ENCODE measurements at regions not wholly inside any gene's neighbourhood (a gene's known extent, or its start where the extent isn't known, plus 50 kb on each side); places are given as distances from the start of the nearest gene placed in this dataset.
A peak's percentile ranks its signal among the peaks of the same experiment; 100 is the strongest.

- no peak for DNase-seq (ENCODE audit: low read depth, low spot score)
- no peak for TF ChIP-seq CTCF (IDR thresholded peaks at IDR 0.05; ENCODE audit: insufficient read depth, low read length, missing control alignments)
- no peak overlapping the region for H3K4me3 ChIP-seq (ENCODE audit: low read depth, low read length)
- POLR2A ChIA-PET, result no interaction called here
- CTCF ChIA-PET, result interaction anchor here (0.6 kb wide), 1 partner anchor 822 kb away, joined by 3 read pairs; no protein-coding TSS in a partner anchor
Measured at GRCh38 chr6:21912151-21912832, 318.7 kb downstream of the SOX4 start.

GRCh38 chr6:21914121-21914973 is 320.8 kb downstream of the SOX4 start:
- ChIA-PET POLR2A (interaction anchor here (1.1 kb wide), 1 partner anchor 326 kb away, joined by 3 read pairs; no protein-coding TSS in a partner anchor), CTCF (interaction anchor here (0.9 kb wide), 1 partner anchor 204 kb away, joined by 3 read pairs; no protein-coding TSS in a partner anchor)

GRCh38 chr6:21915707-21916260 is 322.2 kb downstream of the SOX4 start:
- ChIA-PET CTCF (interaction anchor here (0.6 to 0.9 kb wide), 2 partner anchors 10 to 203 kb away, joined by 3 read pairs; no protein-coding TSS in a partner anchor), POLR2A (interaction anchor here (1.1 to 1.2 kb wide), 2 partner anchors 30 to 328 kb away, joined by 3 to 5 read pairs; no protein-coding TSS in a partner anchor)
- TF ChIP-seq CTCF (IDR thresholded peaks at IDR 0.05; ENCODE audit: insufficient read depth, low read length, missing control alignments), result no peak
- H3K4me3 ChIP-seq (ENCODE audit: low read depth, low read length), result peak overlapping the region; percentile 45
- peak; percentile 37 for DNase-seq (ENCODE audit: low read depth, low spot score)

More at GRCh38 chr6:21914121-21914973, 320.8 kb downstream of the SOX4 start:
- H3K4me3 ChIP-seq (ENCODE audit: low read depth, low read length), result no peak overlapping the region
- DNase-seq (ENCODE audit: low read depth, low spot score), result no peak
- TF ChIP-seq CTCF (IDR thresholded peaks at IDR 0.05; ENCODE audit: insufficient read depth, low read length, missing control alignments), result no peak

GRCh38 chr6:21918041-21918440 is 324.5 kb downstream of the SOX4 start:
- ChIA-PET CTCF (interaction anchor here (0.8 kb wide), 1 partner anchor 10 kb away, joined by 4 read pairs; no protein-coding TSS in a partner anchor), POLR2A (no interaction called here)
- TF ChIP-seq CTCF (IDR thresholded peaks at IDR 0.05; ENCODE audit: insufficient read depth, low read length, missing control alignments), result no peak
- DNase-seq (ENCODE audit: low read depth, low spot score), result no peak
- H3K4me3 ChIP-seq (ENCODE audit: low read depth, low read length), result no peak overlapping the region

- CTCF ChIA-PET, result no interaction called here
- TF ChIP-seq CTCF (IDR thresholded peaks at IDR 0.05; ENCODE audit: insufficient read depth, low read length, missing control alignments), result no peak
- no peak for DNase-seq (ENCODE audit: low read depth, low spot score)
- POLR2A ChIA-PET, result no interaction called here
- no peak overlapping the region for H3K4me3 ChIP-seq (ENCODE audit: low read depth, low read length)
Measured at GRCh38 chr6:21918666-21919065, 325.1 kb downstream of the SOX4 start.

Data from AG04449 (cell line).